ENCODE measurements at regions not wholly inside any gene's neighbourhood (a gene's known extent, or its start where the extent isn't known, plus 50 kb on each side); places are given as distances from the start of the nearest gene placed in this dataset.
"Not testable (repeated sequence)": the region's sequence is repeated elsewhere in the genome, so short reads cannot be mapped to it uniquely, and the experiment has no call there.

DNA sequence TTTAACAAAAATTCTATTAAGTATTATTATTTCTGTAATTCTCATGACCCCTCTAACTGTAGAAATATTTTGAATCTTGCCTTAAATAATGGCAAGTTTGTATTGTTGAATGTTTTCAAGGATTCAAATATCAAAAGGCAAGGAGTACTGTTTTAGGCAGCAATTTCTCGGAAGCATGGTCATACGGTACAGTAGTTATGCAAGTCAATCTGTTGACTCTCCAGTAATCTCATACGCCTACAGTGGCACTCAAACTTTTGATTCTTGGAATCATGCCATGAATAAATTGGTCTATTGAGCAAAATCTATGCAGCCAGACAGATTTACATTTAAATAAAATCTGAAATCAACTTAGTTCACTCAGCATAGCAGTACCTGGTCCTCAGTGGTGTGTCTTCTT is 139.6 kb upstream of the FAM47C start:
- H3K9me3 ChIP-seq (ENCODE audit: control insufficient read depth in 4 of 4, insufficient read depth in 3 of 4, low read length in 3 of 4): no peaks in the 10 kb centered on the region
- TF ChIP-seq, protein P1, sequence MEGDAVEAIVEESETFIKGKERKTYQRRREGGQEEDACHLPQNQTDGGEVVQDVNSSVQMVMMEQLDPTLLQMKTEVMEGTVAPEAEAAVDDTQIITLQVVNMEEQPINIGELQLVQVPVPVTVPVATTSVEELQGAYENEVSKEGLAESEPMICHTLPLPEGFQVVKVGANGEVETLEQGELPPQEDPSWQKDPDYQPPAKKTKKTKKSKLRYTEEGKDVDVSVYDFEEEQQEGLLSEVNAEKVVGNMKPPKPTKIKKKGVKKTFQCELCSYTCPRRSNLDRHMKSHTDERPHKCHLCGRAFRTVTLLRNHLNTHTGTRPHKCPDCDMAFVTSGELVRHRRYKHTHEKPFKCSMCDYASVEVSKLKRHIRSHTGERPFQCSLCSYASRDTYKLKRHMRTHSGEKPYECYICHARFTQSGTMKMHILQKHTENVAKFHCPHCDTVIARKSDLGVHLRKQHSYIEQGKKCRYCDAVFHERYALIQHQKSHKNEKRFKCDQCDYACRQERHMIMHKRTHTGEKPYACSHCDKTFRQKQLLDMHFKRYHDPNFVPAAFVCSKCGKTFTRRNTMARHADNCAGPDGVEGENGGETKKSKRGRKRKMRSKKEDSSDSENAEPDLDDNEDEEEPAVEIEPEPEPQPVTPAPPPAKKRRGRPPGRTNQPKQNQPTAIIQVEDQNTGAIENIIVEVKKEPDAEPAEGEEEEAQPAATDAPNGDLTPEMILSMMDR (IDR thresholded peaks at IDR 0.05; ENCODE audit: control extremely low read depth, extremely low read depth): no peak
- H3K27ac ChIP-seq (ENCODE audit: low read depth in 1 of 2, low read length in 1 of 2): no peak overlapping the region
- no peak overlapping the region for H3K4me3 ChIP-seq
- DNase-seq: no peak
- 63 to 73% methylated on average over 3 of the region's 3 CpGs for WGBS, 2 donors
- H3K4me1 ChIP-seq (ENCODE audit: control insufficient read depth in 5 of 5, insufficient read depth in 5 of 5, low read length in 5 of 5): no peaks in the 10 kb centered on the region
- no peak overlapping the region for H3K9ac ChIP-seq (ENCODE audit: insufficient read depth in 1 of 2, low read length in 2 of 2)
- H3K36me3 ChIP-seq (ENCODE audit: control insufficient read depth in 4 of 4, insufficient read depth in 4 of 4, low read length in 4 of 4): no peaks in the 10 kb centered on the region
- peaks cover 0 to 7% (median 4%) of the 10 kb centered on the region in 3 donors for H3K27me3 ChIP-seq (ENCODE audit: control insufficient read depth in 3 of 3, insufficient read depth in 3 of 3, low read length in 2 of 3)
- peak; percentile 41 for ATAC-seq (ENCODE audit: insufficient read depth, low FRiP score)

DNA sequence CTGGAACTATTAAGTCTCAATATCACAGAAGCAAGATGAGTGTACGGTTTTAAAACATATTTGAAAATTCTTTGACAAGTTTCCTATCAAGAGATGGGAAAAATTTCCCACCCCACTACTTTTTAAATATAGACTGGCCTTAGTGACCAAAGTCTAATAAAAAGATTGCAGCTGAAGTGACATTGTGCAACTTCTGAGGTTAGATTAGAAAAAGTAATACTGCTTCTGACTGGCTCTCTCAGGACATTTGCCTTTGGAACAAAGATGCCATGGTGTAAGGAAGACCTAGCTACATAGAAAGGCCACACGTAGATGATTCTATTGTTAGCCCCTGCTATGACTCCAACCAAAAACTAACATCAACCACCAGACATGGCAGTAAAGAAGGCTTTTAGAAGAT is 138.7 kb upstream of the FAM47C start:
- no peaks in the 10 kb centered on the region for H3K4me1 ChIP-seq (ENCODE audit: control insufficient read depth in 5 of 5, insufficient read depth in 5 of 5, low read length in 5 of 5)
- peaks cover 0 to 7% (median 4%) of the 10 kb centered on the region in 3 donors for H3K27me3 ChIP-seq (ENCODE audit: control insufficient read depth in 3 of 3, insufficient read depth in 3 of 3, low read length in 2 of 3)
- no peak overlapping the region for H3K4me3 ChIP-seq
- ATAC-seq (ENCODE audit: insufficient read depth, low FRiP score) (no peak), DNase-seq (no peak)
- H3K9ac ChIP-seq (ENCODE audit: insufficient read depth in 1 of 2, low read length in 2 of 2): no peak overlapping the region
- H3K36me3 ChIP-seq (ENCODE audit: control insufficient read depth in 4 of 4, insufficient read depth in 4 of 4, low read length in 4 of 4): no peaks in the 10 kb centered on the region
- H3K27ac ChIP-seq (ENCODE audit: low read depth in 1 of 2, low read length in 1 of 2): no peak overlapping the region
- H3K9me3 ChIP-seq (ENCODE audit: control insufficient read depth in 4 of 4, insufficient read depth in 3 of 4, low read length in 3 of 4): no peaks in the 10 kb centered on the region
- 57 to 80% methylated on average over 2 of the region's 2 CpGs for WGBS, 2 donors
- TF ChIP-seq, protein P1 (IDR thresholded peaks at IDR 0.05; ENCODE audit: control extremely low read depth, extremely low read depth): no peak

DNA sequence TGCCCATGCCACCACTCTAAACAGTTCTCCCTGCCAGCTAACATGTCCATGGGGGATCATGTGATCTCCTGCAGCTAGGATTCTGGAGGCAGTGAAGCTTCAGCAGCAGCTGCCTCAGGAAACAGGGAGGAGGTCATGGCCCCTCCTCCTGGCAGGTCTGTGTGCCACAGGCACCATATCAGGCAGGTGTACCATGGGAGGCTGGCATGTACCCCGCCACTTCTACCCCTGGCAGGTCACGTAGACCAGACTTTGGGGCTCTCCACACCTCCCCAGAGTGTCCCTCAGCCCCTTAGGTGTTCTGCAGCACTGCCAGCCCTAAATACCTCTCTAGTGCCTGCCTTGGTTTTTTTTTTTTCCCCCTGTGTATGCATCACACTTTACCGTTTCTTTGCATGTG is 110.5 kb upstream of the FAM47C start:
- ATAC-seq (ENCODE audit: insufficient read depth, low FRiP score) (no peak), DNase-seq (no peak)
- Histone ChIP-seq H3K9me3 (ENCODE audit: control insufficient read depth in 4 of 4, insufficient read depth in 3 of 4, low read length in 3 of 4) (peaks cover 0 to 2% (median 0%) of the 10 kb centered on the region in 4 donors), H3K9ac (ENCODE audit: insufficient read depth in 1 of 2, low read length in 2 of 2) (no peak overlapping the region), H3K4me3 (no peak overlapping the region), H3K36me3 (ENCODE audit: control insufficient read depth in 4 of 4, insufficient read depth in 4 of 4, low read length in 4 of 4) (no peaks in the 10 kb centered on the region), H3K27ac (ENCODE audit: low read depth in 1 of 2, low read length in 1 of 2) (no peak overlapping the region), H3K27me3 (ENCODE audit: control insufficient read depth in 3 of 3, insufficient read depth in 3 of 3, low read length in 2 of 3) (peaks cover 0 to 3% (median 2%) of the 10 kb centered on the region in 3 donors), H3K4me1 (ENCODE audit: control insufficient read depth in 5 of 5, insufficient read depth in 5 of 5, low read length in 5 of 5) (no peaks in the 10 kb centered on the region)
- TF ChIP-seq, protein P1 (IDR thresholded peaks at IDR 0.05; ENCODE audit: control extremely low read depth, extremely low read depth): no peak
- 82 to 100% methylated on average over 1 to 3 of the region's 3 CpGs for WGBS, 2 donors

DNA sequence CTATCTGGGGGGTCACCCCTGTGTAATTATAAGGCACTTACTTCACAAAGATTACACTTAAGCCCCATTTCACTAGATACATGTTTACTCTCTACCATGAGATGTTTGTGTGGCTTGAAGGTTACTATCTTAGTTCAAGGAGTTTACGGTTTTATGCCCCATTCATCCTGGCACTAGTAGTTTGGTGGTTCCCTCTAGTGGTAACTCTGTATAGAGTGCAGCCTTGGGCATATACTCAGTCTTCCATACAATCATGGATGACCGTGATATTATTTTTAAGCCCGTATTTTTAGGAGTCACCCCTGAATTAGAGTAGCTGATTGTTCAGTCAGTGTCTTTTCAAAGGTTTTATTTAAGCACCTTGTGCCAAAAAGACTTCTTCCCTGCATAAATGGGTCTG is 109.9 kb upstream of the FAM47C start:
- Histone ChIP-seq H3K27me3 (ENCODE audit: control insufficient read depth in 3 of 3, insufficient read depth in 3 of 3, low read length in 2 of 3) (peaks cover 0 to 3% (median 2%) of the 10 kb centered on the region in 3 donors), H3K27ac (ENCODE audit: low read depth in 1 of 2, low read length in 1 of 2) (no peak overlapping the region), H3K9me3 (ENCODE audit: control insufficient read depth in 4 of 4, insufficient read depth in 3 of 4, low read length in 3 of 4) (peaks cover 0 to 2% (median 0%) of the 10 kb centered on the region in 4 donors), H3K36me3 (ENCODE audit: control insufficient read depth in 4 of 4, insufficient read depth in 4 of 4, low read length in 4 of 4) (no peaks in the 10 kb centered on the region), H3K4me1 (ENCODE audit: control insufficient read depth in 5 of 5, insufficient read depth in 5 of 5, low read length in 5 of 5) (no peaks in the 10 kb centered on the region), H3K9ac (ENCODE audit: insufficient read depth in 1 of 2, low read length in 2 of 2) (no peak overlapping the region), H3K4me3 (no peak overlapping the region)
- TF ChIP-seq, protein P1 (IDR thresholded peaks at IDR 0.05; ENCODE audit: control extremely low read depth, extremely low read depth): no peak
- peak in 1 of 3 donors; percentile 4 for DNase-seq
- ATAC-seq (ENCODE audit: insufficient read depth, low FRiP score): no peak
- 40 to 50% methylated on average over 3 of the region's 3 CpGs for WGBS, 2 donors

DNA sequence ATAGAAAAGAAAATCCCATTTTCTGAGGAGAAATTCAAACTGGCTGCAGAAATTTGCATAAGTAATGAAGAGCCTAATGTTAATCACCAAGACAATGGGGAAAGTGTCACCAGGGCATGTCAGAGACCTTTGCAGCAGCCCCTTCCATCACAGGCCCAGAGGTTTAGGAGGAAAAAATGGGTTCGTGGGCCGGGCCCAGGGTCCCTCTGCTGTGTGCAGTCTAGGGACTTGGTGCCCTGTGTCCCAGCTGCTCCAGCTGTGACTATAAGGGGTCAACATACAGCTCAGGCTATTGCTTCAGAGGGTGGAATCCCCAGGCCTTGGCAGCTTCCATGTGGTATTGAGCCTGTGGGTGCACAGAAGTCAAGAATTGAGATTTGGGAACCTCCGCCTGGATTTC is 103.6 kb upstream of the FAM47C start:
- H3K27me3 ChIP-seq (ENCODE audit: control insufficient read depth in 3 of 3, insufficient read depth in 3 of 3, low read length in 2 of 3); H3K4me1 ChIP-seq (ENCODE audit: control insufficient read depth in 5 of 5, insufficient read depth in 5 of 5, low read length in 5 of 5); H3K4me3 ChIP-seq; DNase-seq; H3K36me3 ChIP-seq (ENCODE audit: control insufficient read depth in 4 of 4, insufficient read depth in 4 of 4, low read length in 4 of 4); H3K9ac ChIP-seq (ENCODE audit: insufficient read depth in 1 of 2, low read length in 2 of 2); H3K27ac ChIP-seq (ENCODE audit: low read depth in 1 of 2, low read length in 1 of 2); ATAC-seq (ENCODE audit: insufficient read depth, low FRiP score): not testable (repeated sequence)
- WGBS, 2 donors: 91 to 97% methylated on average over 3 of the region's 3 CpGs
- peaks cover 0 to 11% (median 0%) of the 10 kb centered on the region in 4 donors for H3K9me3 ChIP-seq (ENCODE audit: control insufficient read depth in 4 of 4, insufficient read depth in 3 of 4, low read length in 3 of 4)
